HG02943 (cell line): ENCODE measurements at regions not wholly inside any gene's neighbourhood (a gene's known extent, or its start where the extent isn't known, plus 50 kb on each side); places are given as distances from the start of the nearest gene placed in this dataset.

Experiments used
- ATAC-seq: cut with Tn5 transposase; IDR thresholded peaks from one replicate; pipeline ENCODE4 v1.9.1; 2021; ENCODE audit warnings: mild to moderate bottlenecking, low read depth, moderate library complexity; ENCODE audit not compliant: unreplicated experiment

DNA sequence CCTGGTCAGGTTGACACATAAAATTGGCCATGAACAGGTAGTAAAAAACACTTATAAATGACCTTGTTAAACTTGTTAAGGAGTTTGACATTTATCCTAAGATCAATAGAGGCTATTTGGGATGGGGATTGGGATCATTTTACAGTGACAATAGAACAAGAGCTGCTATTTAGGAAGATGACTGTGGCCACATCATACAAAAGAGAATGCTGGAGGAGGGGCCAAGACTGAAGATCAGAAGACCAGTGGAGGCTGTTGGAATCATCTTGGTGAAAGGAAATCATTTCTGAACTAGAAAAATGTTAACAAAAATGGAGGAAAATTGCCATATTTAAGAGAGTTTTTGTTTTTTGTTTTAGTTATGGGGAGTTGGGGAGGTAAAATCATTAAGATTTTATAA lies 304.8 kb upstream of the TLE4 start:
- ATAC-seq: no peak

DNA sequence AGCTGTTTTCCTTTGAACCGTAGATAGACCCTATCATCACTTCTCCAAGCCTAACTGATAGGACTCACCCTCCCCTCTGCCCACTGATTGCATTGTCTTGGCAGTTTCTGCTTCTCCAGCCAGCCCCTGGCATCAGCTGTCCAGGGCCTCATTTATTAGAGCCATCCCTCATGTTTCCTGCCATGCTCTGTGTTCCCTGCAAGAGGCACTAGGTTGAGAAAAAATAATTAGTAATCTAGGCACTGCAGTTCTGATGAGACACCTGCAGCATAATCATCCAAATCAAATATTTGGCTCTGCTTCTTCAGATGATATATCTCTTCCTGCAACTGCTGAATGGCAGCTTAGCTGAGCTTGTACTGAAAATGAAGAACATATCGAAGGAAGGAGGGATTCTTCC lies 303.0 kb upstream of the TLE4 start:
- no peak for ATAC-seq

DNA sequence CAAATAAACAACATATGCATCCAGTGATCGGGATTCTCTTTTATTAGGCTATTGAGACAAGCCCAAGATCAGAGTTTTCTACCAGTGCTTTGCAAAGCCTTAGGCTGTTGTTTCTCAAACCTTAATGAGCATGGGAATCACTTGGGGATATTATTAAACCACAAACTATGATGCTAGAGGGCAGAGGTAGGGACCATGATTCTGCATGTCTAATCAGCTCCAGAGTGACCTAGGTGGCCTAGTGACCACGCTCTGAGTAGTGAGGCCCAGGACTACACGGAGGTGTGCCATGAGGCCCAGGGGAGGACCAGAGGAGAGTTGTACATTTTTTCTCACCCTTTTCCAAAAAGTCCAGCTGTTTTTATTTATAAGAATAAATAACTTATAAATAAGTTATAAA lies 298.5 kb upstream of the TLE4 start:
- no peak for ATAC-seq

DNA sequence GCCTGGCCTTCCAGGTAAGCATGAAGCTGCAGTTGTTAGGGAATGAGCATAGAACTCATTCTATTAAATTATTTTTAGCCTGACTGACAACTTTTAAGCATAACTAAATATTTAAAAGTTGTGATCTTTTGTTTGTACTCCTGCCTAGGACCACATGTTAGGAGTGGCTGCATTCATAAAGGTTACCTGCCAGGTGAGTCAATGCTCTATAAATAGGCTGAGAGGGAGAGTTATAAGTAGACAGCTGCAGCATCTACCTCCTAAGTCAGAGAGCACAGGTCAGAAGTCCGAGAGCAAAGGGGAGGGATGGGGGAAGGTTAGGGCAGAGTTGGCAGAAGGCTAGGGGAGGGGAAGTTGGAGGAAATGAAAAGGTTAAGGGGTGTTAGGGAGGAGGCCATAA lies 292.4 kb upstream of the TLE4 start:
- ATAC-seq: no peak

DNA sequence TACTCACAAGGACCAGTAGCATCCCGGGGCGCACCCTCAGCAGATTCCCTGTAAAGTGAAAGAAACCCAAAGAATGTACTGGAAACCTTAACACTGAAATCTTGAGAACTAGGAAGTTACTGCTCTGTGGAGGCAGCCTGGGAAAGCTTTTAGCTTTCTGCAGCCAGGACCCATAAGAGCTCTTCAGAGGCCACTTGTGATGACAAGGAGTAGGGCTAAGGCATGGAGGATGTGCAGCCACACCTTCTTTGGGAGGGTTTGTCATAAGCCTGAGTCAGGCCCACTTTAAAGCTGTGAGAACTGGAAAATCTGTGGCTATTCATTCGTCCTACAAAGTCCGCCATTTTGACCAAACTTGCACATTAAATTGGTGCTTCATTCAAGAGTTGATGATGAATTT lies 291.1 kb upstream of the TLE4 start:
- no peak for ATAC-seq

- ATAC-seq: no peak
Observed at GRCh38 chr9:79284081-79284480, 287.7 kb upstream of the TLE4 start.

DNA sequence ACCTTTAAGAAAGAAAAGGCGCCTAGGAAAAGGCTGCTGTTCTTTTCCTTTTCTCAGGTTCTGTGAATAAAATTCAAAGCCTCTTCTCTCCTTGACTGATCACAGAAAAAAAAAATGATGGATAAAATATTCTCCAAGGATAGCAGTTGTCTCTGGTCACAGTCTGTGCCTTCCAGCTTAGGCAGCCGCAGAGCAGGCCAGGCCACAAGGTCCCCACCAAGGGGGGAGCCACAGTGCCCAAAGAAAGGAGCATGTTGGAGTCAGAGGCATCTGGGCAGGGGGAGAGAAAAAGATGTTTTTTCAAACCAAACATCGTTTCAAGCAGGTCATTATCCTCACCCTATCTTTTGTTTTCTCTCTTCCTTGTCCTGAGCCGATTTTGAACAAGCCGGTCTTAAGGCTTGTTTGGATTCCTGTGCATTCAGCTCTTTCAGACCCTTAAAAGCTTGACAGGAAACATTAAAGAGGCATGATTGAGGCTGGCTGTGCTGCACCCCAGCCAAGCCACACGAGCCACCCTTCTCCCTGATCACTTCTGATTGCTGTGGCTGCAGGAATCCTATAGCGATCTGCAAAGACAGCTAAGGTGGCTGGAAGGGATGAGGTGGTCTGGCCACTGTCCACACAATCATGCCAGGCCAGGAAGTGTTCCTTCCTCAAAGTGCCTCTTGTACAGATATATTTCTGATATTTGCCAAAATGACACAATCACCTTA lies 284.6 kb upstream of the TLE4 start:
- ATAC-seq: no peak

- ATAC-seq: no peak
Observed at GRCh38 chr9:79287708-79288290, 284.0 kb upstream of the TLE4 start.

DNA sequence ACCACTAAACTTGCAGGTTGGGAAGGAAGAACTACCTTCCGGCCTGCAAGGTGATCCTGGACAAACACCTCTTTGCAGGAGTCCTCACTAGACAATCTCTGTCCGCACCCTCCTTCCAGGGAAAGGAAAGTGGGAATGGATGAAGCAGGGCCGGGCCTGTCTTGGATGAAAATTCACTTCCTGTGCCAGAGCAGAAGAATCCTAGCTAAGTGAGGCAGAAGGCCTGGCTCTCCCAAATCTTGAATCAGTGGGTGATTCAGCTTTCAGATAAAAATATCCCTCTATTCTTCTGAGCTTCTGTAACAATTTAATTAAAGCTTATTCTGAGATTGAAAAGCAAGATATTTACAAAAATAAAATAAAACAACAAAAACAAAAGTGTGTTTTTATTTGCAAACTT lies 281.9 kb upstream of the TLE4 start:
- ATAC-seq: no peak

GRCh38 chr9:79292731-79293280 lies 279.0 kb upstream of the TLE4 start:
- ATAC-seq: no peak

GRCh38 chr9:79300068-79300467 lies 271.7 kb upstream of the TLE4 start:
- ATAC-seq: no peak

DNA sequence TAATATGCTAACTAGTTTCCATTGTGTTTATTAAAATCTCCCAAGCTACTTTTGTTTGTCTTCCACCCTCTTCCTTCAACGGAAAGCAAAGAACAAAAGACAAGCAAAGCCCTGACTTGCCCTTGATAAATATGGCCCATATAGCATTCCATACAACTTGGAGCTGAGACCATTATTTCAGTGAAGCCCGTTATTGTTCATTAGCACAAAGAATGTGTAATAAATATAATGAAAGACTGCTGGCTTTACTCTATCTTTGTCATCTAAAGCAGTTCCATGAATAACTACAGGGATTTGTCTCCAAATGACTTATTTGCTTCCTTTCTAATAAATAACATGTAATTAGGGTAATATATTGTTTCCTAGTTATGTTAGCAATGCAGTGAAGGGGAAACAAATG lies 270.7 kb upstream of the TLE4 start:
- no peak for ATAC-seq

GRCh38 chr9:79301551-79302391 lies 270.0 kb upstream of the TLE4 start:
- no peak for ATAC-seq

DNA sequence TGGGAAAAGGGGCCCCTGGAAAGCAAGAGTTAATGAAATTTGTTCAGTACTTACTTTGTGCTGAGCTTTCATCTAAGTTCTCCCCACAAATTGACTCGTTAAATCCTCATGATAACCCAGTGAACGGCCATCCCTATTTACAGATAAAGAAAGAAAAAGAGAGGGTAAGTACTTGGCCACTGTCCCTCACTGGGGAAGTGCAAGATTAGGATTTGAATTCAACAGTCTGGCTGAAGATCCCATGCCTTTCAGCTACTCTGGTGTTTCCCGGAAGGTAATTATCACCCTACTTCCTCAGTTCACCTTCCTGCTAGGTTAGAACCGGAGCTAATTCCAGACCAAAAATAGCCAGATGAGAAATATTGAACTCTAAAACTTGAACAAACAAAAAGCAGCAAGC lies 269.2 kb upstream of the TLE4 start:
- no peak for ATAC-seq

DNA sequence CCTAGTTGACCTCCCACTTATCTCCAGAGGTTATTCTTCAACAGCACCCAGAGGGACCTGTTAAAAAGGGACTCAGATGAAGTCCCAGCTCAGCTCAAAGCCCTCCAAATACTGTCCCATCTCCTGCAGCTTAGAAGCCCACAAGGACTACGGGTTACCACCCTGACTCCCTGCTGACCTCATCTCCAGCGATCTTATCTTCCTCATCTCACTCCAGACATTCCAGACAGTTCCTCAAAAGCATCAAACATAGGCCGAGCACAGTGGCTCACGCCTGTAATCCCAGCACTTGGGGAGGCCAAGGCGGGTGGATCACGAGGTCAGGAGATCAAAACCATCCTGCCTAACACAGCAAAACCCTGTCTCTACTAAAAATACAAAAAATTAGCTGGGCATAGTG lies 263.8 kb upstream of the TLE4 start:
- ATAC-seq: no peak

DNA sequence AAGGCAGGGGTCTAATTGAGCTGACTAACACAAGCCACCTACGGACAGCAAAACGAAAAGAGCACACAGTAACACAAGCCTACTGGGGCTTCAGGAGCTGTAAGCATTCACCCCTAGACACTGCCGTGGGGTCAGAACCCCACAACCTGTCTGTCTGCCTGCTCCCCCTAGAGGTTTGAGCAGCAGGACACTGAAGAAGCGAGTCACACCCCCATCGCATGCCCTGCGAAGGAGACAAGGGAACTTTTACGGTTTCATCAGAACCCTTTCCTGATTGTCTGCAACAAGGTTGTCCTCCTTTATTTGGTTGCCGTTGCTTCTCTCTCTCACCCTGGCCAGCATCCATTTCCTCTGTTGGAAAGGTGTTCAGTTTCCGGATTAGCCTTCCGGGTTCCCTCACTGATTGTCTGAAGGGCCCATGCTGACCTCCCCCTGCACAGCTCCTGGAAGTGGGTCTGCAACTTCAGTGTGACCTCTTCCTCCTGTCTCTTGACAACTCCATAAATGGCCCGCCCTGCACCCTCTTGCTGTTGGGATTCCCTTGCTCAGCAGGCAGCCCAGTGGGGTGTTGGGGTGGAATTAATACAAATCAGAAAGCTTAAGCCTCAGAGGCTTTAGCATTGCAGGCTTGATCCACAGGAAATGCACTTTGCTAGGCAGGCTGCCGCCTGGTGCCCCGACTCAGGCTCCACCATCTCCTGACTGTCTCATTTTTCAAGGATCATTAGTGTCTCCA lies 258.9 kb upstream of the TLE4 start:
- no peak for ATAC-seq

GRCh38 chr9:79325501-79325900 lies 246.3 kb upstream of the TLE4 start:
- ATAC-seq: no peak

DNA sequence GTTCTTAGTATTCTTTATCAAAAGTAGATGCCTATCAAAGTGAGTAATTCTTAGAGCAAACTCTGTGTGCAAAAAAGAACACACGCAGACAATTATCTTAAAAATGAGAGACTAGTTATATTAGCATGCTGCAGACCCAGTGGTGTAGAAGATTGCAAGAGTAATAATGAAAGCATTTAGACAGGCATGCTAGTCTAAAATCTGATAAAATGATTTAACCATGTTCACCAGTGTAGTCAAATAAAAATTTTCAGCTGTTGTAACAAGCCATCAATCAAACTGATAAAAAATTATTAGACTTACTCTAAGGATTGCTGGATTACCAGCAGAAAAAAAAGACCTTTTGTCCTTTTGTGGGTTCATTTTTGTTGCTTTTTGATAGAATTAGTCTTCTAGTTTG lies 241.9 kb upstream of the TLE4 start:
- no peak for ATAC-seq

- no peak for ATAC-seq
Observed at GRCh38 chr9:79334001-79334400, 237.8 kb upstream of the TLE4 start.

DNA sequence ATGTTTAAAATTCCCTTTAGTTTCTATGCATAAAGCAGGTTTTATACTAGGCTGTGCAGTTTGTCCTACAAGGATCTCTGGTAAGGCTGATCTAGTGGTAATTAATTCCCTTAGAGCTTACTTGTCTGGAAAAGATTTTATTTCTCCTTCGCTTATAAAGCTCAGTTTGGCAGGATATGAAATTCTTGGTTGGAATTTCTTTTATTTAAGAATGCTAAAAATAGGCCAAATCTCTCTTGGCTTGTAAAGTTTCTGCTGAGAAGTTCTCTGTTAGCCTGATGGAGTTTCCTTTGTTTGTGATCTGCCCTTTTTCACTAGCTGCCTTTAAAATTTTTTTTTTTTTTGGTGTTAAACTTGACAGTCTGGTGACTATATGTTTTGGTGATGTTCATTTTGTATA lies 237.1 kb upstream of the TLE4 start:
- ATAC-seq: no peak

DNA sequence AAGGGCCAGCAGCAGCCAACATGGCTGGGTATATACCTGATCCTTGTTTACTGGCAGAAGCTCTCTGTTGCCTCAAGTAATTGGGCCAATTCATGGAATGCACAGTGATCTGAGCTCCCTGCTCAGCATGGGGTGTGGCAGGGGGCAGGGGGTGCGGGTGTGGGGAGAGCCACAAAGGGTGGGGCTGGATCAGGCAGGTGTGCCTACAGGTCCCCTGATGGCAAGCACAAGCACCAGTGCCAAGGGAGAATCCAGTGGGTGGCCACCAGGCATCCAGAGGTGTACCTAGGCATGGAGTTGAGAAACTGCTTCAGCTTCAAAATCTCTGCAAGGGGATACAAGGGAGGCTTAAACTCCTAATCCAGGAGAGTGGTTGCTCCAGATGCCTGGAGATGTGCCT lies 235.8 kb upstream of the TLE4 start:
- no peak for ATAC-seq
